HG03342 (cell line): ENCODE measurements at regions not wholly inside any gene's neighbourhood (a gene's known extent, or its start where the extent isn't known, plus 50 kb on each side); places are given as distances from the start of the nearest gene placed in this dataset.

Experiments used
- ATAC-seq: cut with Tn5 transposase; IDR thresholded peaks from one replicate; pipeline ENCODE4 v1.9.1; 2021; ENCODE audit warnings: mild to moderate bottlenecking, moderate library complexity; ENCODE audit not compliant: unreplicated experiment

GRCh38 chr4:123455360-123455759, 58.8 kb downstream of the SPRY1 start:
- no peak for ATAC-seq

GRCh38 chr4:123462007-123462406, 65.4 kb downstream of the SPRY1 start:
- no peak for ATAC-seq

- no peak for ATAC-seq
Observed at GRCh38 chr4:123463869-123464268, 67.3 kb downstream of the SPRY1 start.

- no peak for ATAC-seq
Observed at GRCh38 chr4:123465416-123465815, 68.8 kb downstream of the SPRY1 start.

GRCh38 chr4:123466080-123466785, 69.6 kb downstream of the SPRY1 start:
- ATAC-seq: no peak

- ATAC-seq: no peak
Observed at GRCh38 chr4:123468479-123469031, 72.0 kb downstream of the SPRY1 start.

- no peak for ATAC-seq
Observed at GRCh38 chr4:123469245-123469644, 72.7 kb downstream of the SPRY1 start.

- ATAC-seq: no peak
Observed at GRCh38 chr4:123469696-123470095, 73.1 kb downstream of the SPRY1 start.

- ATAC-seq: no peak
Observed at GRCh38 chr4:123470640-123471039, 74.0 kb downstream of the SPRY1 start.

- ATAC-seq: no peak
Observed at GRCh38 chr4:123471655-123472369, 75.2 kb downstream of the SPRY1 start.

- ATAC-seq: no peak
Observed at GRCh38 chr4:123474817-123475216, 78.2 kb downstream of the SPRY1 start.

GRCh38 chr4:123476089-123476488, 79.5 kb downstream of the SPRY1 start:
- ATAC-seq: no peak

GRCh38 chr4:123477711-123478209, 81.2 kb downstream of the SPRY1 start:
- ATAC-seq: peak; percentile 62

GRCh38 chr4:123478859-123479345, 82.3 kb downstream of the SPRY1 start:
- ATAC-seq: no peak

- ATAC-seq: no peak
Observed at GRCh38 chr4:123479944-123480343, 83.3 kb downstream of the SPRY1 start.

GRCh38 chr4:123480706-123481418, 84.3 kb downstream of the SPRY1 start:
- ATAC-seq: no peak

GRCh38 chr4:123481717-123482116, 85.1 kb downstream of the SPRY1 start:
- no peak for ATAC-seq

- no peak for ATAC-seq
Observed at GRCh38 chr4:123484291-123484926, 87.8 kb downstream of the SPRY1 start.

GRCh38 chr4:123485601-123486000, 89.0 kb downstream of the SPRY1 start:
- no peak for ATAC-seq

GRCh38 chr4:123488916-123489315, 92.3 kb downstream of the SPRY1 start:
- peak; percentile 88 for ATAC-seq

- ATAC-seq: no peak
Observed at GRCh38 chr4:123495530-123495929, 98.9 kb downstream of the SPRY1 start.
